ENCODE measurements at regions not wholly inside any gene's neighbourhood (a gene's known extent, or its start where the extent isn't known, plus 50 kb on each side); places are given as distances from the start of the nearest gene placed in this dataset.
"Not testable (repeated sequence)": the region's sequence is repeated elsewhere in the genome, so short reads cannot be mapped to it uniquely, and the experiment has no call there.

DNA sequence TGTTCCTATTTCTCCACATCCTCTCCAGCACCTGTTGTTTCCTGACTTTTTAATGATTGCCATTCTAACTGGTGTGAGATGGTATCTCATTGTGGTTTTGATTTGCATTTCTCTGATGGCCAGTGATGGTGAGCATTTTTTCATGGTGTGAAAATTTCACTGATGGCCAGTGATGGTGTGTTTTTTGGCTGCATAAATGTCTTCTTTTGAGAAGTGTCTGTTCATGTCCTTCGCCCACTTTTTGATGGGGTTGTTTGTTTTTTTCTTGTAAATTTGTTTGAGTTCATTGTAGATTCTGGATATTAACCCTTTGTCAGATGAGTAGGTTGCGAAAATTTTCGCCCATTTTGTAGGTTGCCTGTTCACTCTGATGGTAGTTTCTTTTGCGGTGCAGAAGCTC, 142.2 kb upstream of the ELL2 start:
- TF ChIP-seq, protein P1, sequence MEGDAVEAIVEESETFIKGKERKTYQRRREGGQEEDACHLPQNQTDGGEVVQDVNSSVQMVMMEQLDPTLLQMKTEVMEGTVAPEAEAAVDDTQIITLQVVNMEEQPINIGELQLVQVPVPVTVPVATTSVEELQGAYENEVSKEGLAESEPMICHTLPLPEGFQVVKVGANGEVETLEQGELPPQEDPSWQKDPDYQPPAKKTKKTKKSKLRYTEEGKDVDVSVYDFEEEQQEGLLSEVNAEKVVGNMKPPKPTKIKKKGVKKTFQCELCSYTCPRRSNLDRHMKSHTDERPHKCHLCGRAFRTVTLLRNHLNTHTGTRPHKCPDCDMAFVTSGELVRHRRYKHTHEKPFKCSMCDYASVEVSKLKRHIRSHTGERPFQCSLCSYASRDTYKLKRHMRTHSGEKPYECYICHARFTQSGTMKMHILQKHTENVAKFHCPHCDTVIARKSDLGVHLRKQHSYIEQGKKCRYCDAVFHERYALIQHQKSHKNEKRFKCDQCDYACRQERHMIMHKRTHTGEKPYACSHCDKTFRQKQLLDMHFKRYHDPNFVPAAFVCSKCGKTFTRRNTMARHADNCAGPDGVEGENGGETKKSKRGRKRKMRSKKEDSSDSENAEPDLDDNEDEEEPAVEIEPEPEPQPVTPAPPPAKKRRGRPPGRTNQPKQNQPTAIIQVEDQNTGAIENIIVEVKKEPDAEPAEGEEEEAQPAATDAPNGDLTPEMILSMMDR (IDR thresholded peaks at IDR 0.05): not testable (repeated sequence)
- not testable (repeated sequence) for TF ChIP-seq POLR2A, EP300, POLR2AphosphoS5 (IDR thresholded peaks at IDR 0.05)

Data from sigmoid colon (tissue), 4 donors.